Glutamatergic neuron (in vitro differentiated cells): ENCODE measurements at regions not wholly inside any gene's neighbourhood (a gene's known extent, or its start where the extent isn't known, plus 50 kb on each side); places are given as distances from the start of the nearest gene placed in this dataset.

Experiments
- DNase-seq: peaks from one replicate; pipeline ENCODE4 v3.0.0; 2022
- H3K27ac Mint-ChIP-seq: one replicate; pipeline ENCODE4 v1.8.0; 2020; ENCODE audit warnings: mild to moderate bottlenecking, mixed read lengths, inconsistent platforms; ENCODE audit not compliant: unreplicated experiment
- H3K27me3 Mint-ChIP-seq: one replicate; pipeline ENCODE4 v1.8.0; 2020; ENCODE audit warnings: mild to moderate bottlenecking, moderate library complexity, mixed read lengths, inconsistent platforms; ENCODE audit not compliant: unreplicated experiment
- H3K36me3 Mint-ChIP-seq: one replicate; pipeline ENCODE4 v1.8.0; 2020; ENCODE audit warnings: mild to moderate bottlenecking, mixed read lengths, inconsistent platforms; ENCODE audit not compliant: unreplicated experiment
- H3K4me1 Mint-ChIP-seq: one replicate; pipeline ENCODE4 v1.8.0; 2020; ENCODE audit warnings: mild to moderate bottlenecking, low read depth, mixed read lengths, inconsistent platforms; ENCODE audit not compliant: unreplicated experiment
- H3K4me3 Mint-ChIP-seq: one replicate; pipeline ENCODE4 v1.8.0; 2020; ENCODE audit warnings: mild to moderate bottlenecking, mixed read lengths, inconsistent platforms; ENCODE audit not compliant: unreplicated experiment
- H3K9me3 Mint-ChIP-seq: one replicate; pipeline ENCODE4 v1.8.0; 2020; ENCODE audit warnings: mild to moderate bottlenecking, moderate library complexity, mixed read lengths, inconsistent platforms; ENCODE audit not compliant: unreplicated experiment
- TF ChIP-seq, protein P1 (sequence below): fragments of 200-600 bp; sonication (generic); IDR thresholded peaks from one replicate; pipeline ENCODE4 v1.5.0; 2021; ENCODE audit not compliant: partially characterized antibody, unreplicated experiment

DNA sequence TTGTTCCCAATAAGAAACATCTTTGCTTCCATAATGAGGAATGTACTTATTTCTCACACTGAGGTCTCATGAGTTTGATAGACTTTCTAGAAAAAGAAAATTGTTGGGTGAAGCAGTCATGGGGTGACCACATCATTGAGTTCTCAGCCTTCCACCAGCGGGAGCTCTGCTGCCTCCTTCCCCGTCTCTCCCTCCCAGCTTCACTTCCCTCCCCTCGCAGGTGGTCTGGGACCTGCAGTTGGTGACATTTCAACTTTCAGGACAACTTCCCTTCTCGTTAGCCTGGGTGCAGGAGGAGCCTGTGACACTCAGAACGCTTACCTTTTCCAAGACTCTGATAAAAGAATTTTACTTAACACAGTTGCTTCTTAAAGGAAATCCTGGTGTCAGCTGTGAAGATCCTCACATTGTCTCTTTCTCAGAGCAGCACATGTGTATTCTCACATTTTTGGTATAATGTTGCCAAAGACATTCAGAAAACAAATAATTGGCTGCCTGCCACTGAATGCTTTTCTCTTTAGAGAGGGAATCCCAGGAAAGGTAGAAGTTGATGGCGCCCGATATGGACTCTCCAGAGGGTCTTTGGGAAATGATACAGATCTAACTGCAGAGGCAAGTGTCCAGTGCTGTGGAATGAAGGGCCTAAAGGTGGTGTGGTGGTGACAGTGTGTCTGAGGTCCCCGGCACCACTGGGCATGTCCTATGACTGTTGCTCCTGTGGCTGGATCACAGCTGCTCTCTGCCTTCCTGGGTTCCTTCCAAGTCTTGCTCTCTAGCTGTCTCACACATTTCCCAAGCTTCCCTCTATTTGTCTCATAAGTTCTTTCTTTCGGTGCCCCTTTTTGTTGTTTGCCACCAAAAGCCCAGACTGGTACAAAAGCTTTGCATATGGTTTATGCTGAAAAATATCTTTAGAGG is 238.1 kb downstream of the GAS1 start:
- H3K4me1 Mint-ChIP-seq = peaks cover 3% of the 10 kb centered on the region
- H3K36me3 Mint-ChIP-seq = no peaks in the 10 kb centered on the region
- H3K9me3 Mint-ChIP-seq = no peaks in the 10 kb centered on the region
- no peak overlapping the region for H3K27ac Mint-ChIP-seq
- no peak for DNase-seq
- no peaks in the 10 kb centered on the region for H3K27me3 Mint-ChIP-seq
- TF ChIP-seq, protein P1, sequence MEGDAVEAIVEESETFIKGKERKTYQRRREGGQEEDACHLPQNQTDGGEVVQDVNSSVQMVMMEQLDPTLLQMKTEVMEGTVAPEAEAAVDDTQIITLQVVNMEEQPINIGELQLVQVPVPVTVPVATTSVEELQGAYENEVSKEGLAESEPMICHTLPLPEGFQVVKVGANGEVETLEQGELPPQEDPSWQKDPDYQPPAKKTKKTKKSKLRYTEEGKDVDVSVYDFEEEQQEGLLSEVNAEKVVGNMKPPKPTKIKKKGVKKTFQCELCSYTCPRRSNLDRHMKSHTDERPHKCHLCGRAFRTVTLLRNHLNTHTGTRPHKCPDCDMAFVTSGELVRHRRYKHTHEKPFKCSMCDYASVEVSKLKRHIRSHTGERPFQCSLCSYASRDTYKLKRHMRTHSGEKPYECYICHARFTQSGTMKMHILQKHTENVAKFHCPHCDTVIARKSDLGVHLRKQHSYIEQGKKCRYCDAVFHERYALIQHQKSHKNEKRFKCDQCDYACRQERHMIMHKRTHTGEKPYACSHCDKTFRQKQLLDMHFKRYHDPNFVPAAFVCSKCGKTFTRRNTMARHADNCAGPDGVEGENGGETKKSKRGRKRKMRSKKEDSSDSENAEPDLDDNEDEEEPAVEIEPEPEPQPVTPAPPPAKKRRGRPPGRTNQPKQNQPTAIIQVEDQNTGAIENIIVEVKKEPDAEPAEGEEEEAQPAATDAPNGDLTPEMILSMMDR = no peak
- H3K4me3 Mint-ChIP-seq = no peak overlapping the region

DNA sequence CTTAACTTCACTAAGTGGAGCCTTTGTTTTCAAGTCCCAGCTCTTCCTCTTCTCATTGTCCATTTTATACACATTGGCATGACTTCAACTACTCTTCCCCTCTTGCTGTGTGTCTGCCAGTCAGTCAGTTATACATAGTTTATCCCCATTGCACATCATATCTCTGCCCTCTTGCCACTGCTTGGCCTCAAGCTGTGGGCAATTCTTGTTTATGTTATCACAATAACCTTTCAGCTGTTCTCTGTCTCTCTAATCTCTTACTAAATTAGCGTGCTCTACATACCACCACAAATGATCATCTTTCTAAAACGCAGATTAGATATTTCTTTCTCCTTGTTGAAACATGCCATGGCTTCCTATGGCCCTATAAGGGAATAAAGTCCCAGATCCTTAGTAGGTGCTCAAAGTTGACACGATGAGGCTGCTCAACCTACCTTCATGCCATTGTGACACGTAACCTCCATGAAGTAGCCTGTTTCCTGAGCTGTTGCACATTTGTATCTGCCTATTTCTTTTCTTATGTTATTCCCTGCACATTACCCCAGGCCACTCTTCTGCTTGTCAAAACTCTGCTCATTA is 239.3 kb downstream of the GAS1 start:
- Mint-ChIP-seq H3K4me3 (no peak overlapping the region), H3K27ac (no peak overlapping the region), H3K27me3 (no peaks in the 10 kb centered on the region), H3K36me3 (no peaks in the 10 kb centered on the region), H3K9me3 (no peaks in the 10 kb centered on the region), H3K4me1 (peaks cover 3% of the 10 kb centered on the region)
- TF ChIP-seq, protein P1 = no peak
- no peak for DNase-seq

DNA sequence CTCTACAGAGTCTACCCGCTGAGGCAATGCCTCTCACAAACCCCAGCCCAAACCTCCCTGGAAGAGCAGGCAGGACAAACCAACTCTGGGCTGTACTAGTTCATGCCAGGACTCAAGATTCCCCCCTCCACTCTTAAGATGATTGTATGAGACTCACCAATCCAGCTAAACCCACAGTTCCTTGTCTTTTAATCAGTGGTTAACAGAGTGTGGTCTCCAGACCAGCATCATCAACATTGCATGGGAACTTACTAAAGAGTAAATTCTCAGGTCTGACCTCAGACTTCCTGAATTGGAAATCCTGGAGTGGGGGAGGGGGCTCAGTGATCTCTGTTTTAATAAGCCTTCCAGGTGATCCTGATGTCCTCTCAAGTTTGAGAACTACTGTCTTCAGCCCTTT is 240.9 kb downstream of the GAS1 start:
- Mint-ChIP-seq H3K9me3 (no peaks in the 10 kb centered on the region), H3K4me1 (peaks cover 2% of the 10 kb centered on the region), H3K27me3 (no peaks in the 10 kb centered on the region), H3K36me3 (no peaks in the 10 kb centered on the region), H3K4me3 (no peak overlapping the region), H3K27ac (no peak overlapping the region)
- TF ChIP-seq, protein P1 = no peak
- no peak for DNase-seq

DNA sequence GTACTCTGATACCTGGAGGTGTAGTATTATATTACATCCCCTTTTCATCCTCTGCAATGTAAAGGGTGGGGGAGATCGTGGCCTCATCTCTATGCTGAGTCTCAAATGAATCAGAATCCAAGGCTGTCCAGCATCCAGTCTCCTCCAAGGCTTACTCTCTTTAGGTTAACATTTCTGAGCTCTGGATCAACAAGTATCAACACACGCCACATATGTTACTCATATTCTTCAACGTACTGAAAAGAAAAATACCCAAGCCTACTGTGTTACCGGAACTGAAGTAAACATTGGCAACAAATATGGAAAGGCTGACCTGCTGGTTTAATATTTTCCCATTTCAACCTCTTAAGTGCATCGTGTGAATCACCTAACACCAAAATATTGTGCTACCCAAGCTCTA is 241.8 kb downstream of the GAS1 start:
- TF ChIP-seq, protein P1 = no peak
- H3K4me1 Mint-ChIP-seq = no peaks in the 10 kb centered on the region
- DNase-seq = no peak
- H3K27me3 Mint-ChIP-seq = no peaks in the 10 kb centered on the region
- H3K36me3 Mint-ChIP-seq = no peaks in the 10 kb centered on the region
- H3K4me3 Mint-ChIP-seq = no peak overlapping the region
- H3K9me3 Mint-ChIP-seq = no peaks in the 10 kb centered on the region
- H3K27ac Mint-ChIP-seq = no peak overlapping the region

DNA sequence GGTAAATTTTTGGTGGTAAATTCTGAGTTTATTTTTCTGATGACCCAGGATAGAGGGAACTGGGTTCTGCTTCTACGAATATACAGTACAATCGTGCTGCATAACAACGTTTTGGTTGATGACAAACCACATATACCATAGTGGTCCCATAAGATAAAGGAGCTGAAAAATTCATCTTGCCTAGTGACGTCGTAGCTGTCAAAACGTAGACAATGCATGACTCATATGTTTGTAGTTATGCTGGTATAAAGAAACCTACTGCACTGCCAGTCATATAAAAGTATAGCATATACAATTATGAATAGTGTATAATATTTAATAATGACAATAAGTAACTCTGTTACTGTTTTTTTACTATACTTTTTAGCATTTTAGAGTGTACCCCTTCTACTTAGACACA is 244.0 kb downstream of the GAS1 start:
- H3K36me3 Mint-ChIP-seq = no peaks in the 10 kb centered on the region
- H3K4me3 Mint-ChIP-seq = no peak overlapping the region
- TF ChIP-seq, protein P1 = no peak
- no peaks in the 10 kb centered on the region for H3K4me1 Mint-ChIP-seq
- H3K9me3 Mint-ChIP-seq = no peaks in the 10 kb centered on the region
- H3K27me3 Mint-ChIP-seq = no peaks in the 10 kb centered on the region
- DNase-seq = no peak
- no peak overlapping the region for H3K27ac Mint-ChIP-seq
